Activated effector memory CD4-positive, alpha-beta T cell treated with anti-CD3 and anti-CD28 coated beads, Interleukin-2, amount 50 U/mL, for 16 hours (primary cell): ENCODE measurements at regions not wholly inside any gene's neighbourhood (a gene's known extent, or its start where the extent isn't known, plus 50 kb on each side); places are given as distances from the start of the nearest gene placed in this dataset.

Source experiments
- DNase-seq: peaks from one replicate; pipeline ENCODE4 v3.0.0-alpha.2; 2020

- DNase-seq, result no peak
Measured at GRCh38 chr4:153034681-153035080, 98.6 kb downstream of the FHDC1 start.

GRCh38 chr4:153036931-153037482 lies 100.9 kb downstream of the FHDC1 start:
- no peak for DNase-seq

GRCh38 chr4:153038623-153039311 lies 102.6 kb downstream of the FHDC1 start:
- DNase-seq, result no peak

- DNase-seq, result no peak
Measured at GRCh38 chr4:153039542-153040185, 103.5 kb downstream of the FHDC1 start.

GRCh38 chr4:153040677-153041076 lies 104.6 kb downstream of the FHDC1 start:
- no peak for DNase-seq

- no peak for DNase-seq
Measured at GRCh38 chr4:153044036-153044435, 107.9 kb downstream of the FHDC1 start.

- no peak for DNase-seq
Measured at GRCh38 chr4:153045111-153045982, 109.2 kb downstream of the FHDC1 start.

- DNase-seq, result no peak
Measured at GRCh38 chr4:153058671-153059060, 122.5 kb downstream of the FHDC1 start.

- no peak for DNase-seq
Measured at GRCh38 chr4:153060196-153060595, 124.1 kb downstream of the FHDC1 start.

- DNase-seq, result no peak
Measured at GRCh38 chr4:153061971-153062370, 125.8 kb downstream of the FHDC1 start.

- DNase-seq, result no peak
Measured at GRCh38 chr4:153062652-153063168, 126.6 kb downstream of the FHDC1 start.

- DNase-seq, result no peak
Measured at GRCh38 chr4:153063490-153063889, 127.4 kb downstream of the FHDC1 start.

GRCh38 chr4:153064571-153064970 lies 128.4 kb downstream of the FHDC1 start:
- no peak for DNase-seq

- no peak for DNase-seq
Measured at GRCh38 chr4:153065276-153065675, 129.2 kb downstream of the FHDC1 start.

- no peak for DNase-seq
Measured at GRCh38 chr4:153067376-153067775, 131.3 kb downstream of the FHDC1 start.

- no peak for DNase-seq
Measured at GRCh38 chr4:153068751-153069150, 132.6 kb downstream of the FHDC1 start.

- no peak for DNase-seq
Measured at GRCh38 chr4:153071958-153072598, 132.2 kb upstream of the TRIM2 start.

GRCh38 chr4:153072661-153073060 lies 131.6 kb upstream of the TRIM2 start:
- DNase-seq, result no peak

GRCh38 chr4:153074486-153074885 lies 129.8 kb upstream of the TRIM2 start:
- DNase-seq, result no peak

GRCh38 chr4:153074936-153075630 lies 129.2 kb upstream of the TRIM2 start:
- no peak for DNase-seq

- DNase-seq, result no peak
Measured at GRCh38 chr4:153075836-153076518, 128.3 kb upstream of the TRIM2 start.
